ENCODE measurements at regions not wholly inside any gene's neighbourhood (a gene's known extent, or its start where the extent isn't known, plus 50 kb on each side); places are given as distances from the start of the nearest gene placed in this dataset.

- TF ChIP-seq EZH2phosphoT487 (IDR thresholded peaks at IDR 0.05; ENCODE audit: unreplicated experiment) (no peak), POLR2AphosphoS5 (IDR thresholded peaks at IDR 0.05; ENCODE audit: low read depth) (no peak), REST (IDR thresholded peaks at IDR 0.05; ENCODE audit: unreplicated experiment) (no peak), EZH2 (IDR thresholded peaks at IDR 0.05; ENCODE audit: low read depth, unreplicated experiment) (no peak), ZNF462 (CRISPR knock-in tag; IDR thresholded peaks at IDR 0.05) (no peak)
- TF ChIP-seq, protein P1, sequence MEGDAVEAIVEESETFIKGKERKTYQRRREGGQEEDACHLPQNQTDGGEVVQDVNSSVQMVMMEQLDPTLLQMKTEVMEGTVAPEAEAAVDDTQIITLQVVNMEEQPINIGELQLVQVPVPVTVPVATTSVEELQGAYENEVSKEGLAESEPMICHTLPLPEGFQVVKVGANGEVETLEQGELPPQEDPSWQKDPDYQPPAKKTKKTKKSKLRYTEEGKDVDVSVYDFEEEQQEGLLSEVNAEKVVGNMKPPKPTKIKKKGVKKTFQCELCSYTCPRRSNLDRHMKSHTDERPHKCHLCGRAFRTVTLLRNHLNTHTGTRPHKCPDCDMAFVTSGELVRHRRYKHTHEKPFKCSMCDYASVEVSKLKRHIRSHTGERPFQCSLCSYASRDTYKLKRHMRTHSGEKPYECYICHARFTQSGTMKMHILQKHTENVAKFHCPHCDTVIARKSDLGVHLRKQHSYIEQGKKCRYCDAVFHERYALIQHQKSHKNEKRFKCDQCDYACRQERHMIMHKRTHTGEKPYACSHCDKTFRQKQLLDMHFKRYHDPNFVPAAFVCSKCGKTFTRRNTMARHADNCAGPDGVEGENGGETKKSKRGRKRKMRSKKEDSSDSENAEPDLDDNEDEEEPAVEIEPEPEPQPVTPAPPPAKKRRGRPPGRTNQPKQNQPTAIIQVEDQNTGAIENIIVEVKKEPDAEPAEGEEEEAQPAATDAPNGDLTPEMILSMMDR (conservative IDR thresholded peaks at IDR 0.05; ENCODE audit: low read depth in 2 of 2), result no peak
Measured at GRCh38 chr2:200177971-200178911, 128.3 kb upstream of the SPATS2L start.

Data from GM23338 (cell line).